ENCODE measurements at regions not wholly inside any gene's neighbourhood (a gene's known extent, or its start where the extent isn't known, plus 50 kb on each side); places are given as distances from the start of the nearest gene placed in this dataset.

DNA sequence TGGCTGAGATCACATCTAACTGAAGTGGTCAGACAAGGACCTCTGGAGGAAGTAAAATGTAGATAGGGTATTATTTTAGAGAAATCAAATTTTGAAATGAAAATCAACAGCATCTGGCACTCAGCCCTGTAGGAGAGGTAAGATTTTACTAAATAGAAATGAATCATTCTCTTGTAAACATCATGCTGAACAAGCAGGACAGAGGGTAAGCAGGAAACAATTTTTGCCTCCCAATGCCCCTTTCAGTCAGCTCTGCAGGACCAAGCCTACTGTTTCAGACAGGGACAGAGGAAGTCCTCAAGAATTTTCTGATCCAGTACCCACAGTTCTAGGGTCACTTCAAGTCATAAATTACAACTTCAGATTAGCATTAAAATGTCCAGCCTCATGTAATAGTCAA is 190.1 kb downstream of the ESM1 start:
- H3K4me3 ChIP-seq (ENCODE audit: low read depth, low read length, poor library complexity, severe bottlenecking), result no peak overlapping the region
- intact Hi-C loops (cut with micrococcal nuclease; ENCODE audit: unreplicated experiment), result no loop called here
- DNase-seq (ENCODE audit: low spot score), result no peak
- H3K79me2 ChIP-seq (ENCODE audit: insufficient read depth, low read depth, low read length), result no peaks in the 10 kb centered on the region
- H3K27ac ChIP-seq (ENCODE audit: low read depth, low read length, poor library complexity, severe bottlenecking), result no peak overlapping the region
- no peak overlapping the region for H3K4me2 ChIP-seq (ENCODE audit: low read length)
- no peaks in the 10 kb centered on the region for H3K9me3 ChIP-seq (ENCODE audit: low read length)
- H3K9me2 ChIP-seq (ENCODE audit: insufficient read depth, low read length), result no peaks in the 10 kb centered on the region
- BruUV-seq (replicated peaks), result no TSS peak
- ChIA-PET POLR2A (no interaction called here), CTCF (ENCODE audit: unreplicated experiment) (no interaction called here)
- no peak overlapping the region for H2AFZ ChIP-seq (ENCODE audit: low read length)
- H3K4me1 ChIP-seq (ENCODE audit: insufficient read depth, low read length, poor library complexity, severe bottlenecking), result no peaks in the 10 kb centered on the region
- H4K20me1 ChIP-seq (ENCODE audit: insufficient read depth, low read length), result no peaks in the 10 kb centered on the region; the same call in 1 of the 2 replicates
- no peaks in the 10 kb centered on the region for H3K36me3 ChIP-seq (ENCODE audit: insufficient read depth, low read length)
- TF ChIP-seq, protein P1, sequence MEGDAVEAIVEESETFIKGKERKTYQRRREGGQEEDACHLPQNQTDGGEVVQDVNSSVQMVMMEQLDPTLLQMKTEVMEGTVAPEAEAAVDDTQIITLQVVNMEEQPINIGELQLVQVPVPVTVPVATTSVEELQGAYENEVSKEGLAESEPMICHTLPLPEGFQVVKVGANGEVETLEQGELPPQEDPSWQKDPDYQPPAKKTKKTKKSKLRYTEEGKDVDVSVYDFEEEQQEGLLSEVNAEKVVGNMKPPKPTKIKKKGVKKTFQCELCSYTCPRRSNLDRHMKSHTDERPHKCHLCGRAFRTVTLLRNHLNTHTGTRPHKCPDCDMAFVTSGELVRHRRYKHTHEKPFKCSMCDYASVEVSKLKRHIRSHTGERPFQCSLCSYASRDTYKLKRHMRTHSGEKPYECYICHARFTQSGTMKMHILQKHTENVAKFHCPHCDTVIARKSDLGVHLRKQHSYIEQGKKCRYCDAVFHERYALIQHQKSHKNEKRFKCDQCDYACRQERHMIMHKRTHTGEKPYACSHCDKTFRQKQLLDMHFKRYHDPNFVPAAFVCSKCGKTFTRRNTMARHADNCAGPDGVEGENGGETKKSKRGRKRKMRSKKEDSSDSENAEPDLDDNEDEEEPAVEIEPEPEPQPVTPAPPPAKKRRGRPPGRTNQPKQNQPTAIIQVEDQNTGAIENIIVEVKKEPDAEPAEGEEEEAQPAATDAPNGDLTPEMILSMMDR (conservative IDR thresholded peaks at IDR 0.05; ENCODE audit: low read length), result no peak
- TF ChIP-seq EZH2phosphoT487 (IDR thresholded peaks at IDR 0.05; ENCODE audit: borderline replicate concordance, low read depth, low read length), result no peak

DNA sequence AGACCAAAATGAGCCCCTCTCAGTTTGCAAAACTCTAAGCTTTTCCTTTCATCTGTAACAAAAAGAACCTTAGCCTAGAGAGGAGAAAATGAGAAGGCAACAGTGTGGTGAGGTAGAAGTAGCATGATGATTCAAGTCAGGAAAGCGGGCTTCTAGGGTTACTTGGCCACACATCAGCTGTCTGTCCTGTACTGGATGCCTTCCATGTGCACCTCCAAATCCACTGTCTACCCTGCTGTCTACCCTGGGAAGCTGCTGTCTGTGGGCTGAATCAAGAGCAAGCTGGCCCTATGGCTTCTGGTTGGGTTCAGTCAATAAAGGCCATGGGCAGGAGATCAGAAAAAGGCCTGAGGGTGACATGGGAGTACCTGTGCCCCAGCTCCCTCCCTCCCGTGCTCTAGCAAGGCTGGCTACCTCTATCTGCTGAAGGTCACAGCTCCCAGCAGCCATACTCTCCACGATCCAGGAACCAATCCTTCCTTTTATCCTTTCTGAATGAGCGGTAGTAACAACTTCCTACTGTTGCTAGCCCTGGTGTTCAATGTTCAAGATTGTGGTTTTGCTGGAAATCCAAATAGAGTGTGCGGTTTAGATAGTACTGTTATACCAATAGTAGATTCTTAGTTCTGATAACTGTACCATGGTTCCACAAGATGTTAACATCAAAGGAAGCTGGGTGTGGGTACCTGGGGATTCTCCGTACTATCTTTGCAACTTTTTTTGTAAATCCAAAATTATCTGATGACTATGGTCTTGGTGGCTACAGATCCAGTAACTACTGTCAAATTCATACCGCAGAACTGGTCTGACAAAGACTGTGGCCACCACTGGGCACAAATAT is 191.0 kb downstream of the ESM1 start:
- no peaks in the 10 kb centered on the region for H3K9me3 ChIP-seq (ENCODE audit: low read length)
- CTCF ChIA-PET (ENCODE audit: unreplicated experiment), result no interaction called here

More for the DNA sequence above, 191.0 kb downstream of the ESM1 start:
- Histone ChIP-seq H2AFZ (ENCODE audit: low read length) (no peak overlapping the region), H4K20me1 (ENCODE audit: insufficient read depth, low read length) (no peaks in the 10 kb centered on the region; the same call in 1 of the 2 replicates), H3K27ac (ENCODE audit: low read depth, low read length, poor library complexity, severe bottlenecking) (no peak overlapping the region), H3K4me2 (ENCODE audit: low read length) (no peak overlapping the region), H3K9me2 (ENCODE audit: insufficient read depth, low read length) (no peaks in the 10 kb centered on the region), H3K36me3 (ENCODE audit: insufficient read depth, low read length) (no peaks in the 10 kb centered on the region), H3K4me1 (ENCODE audit: insufficient read depth, low read length, poor library complexity, severe bottlenecking) (no peaks in the 10 kb centered on the region), H3K4me3 (ENCODE audit: low read depth, low read length, poor library complexity, severe bottlenecking) (no peak overlapping the region), H3K79me2 (ENCODE audit: insufficient read depth, low read depth, low read length) (no peaks in the 10 kb centered on the region)
- no TSS peak for BruUV-seq (replicated peaks)
- POLR2A ChIA-PET, result interaction anchor here (0.6 kb wide), 2 partner anchors 163 to 841 kb away, joined by 3 to 4 read pairs; no protein-coding TSS in a partner anchor
- no peak for DNase-seq (ENCODE audit: low spot score)
- intact Hi-C loops (cut with micrococcal nuclease; ENCODE audit: unreplicated experiment), result no loop called here
- TF ChIP-seq, protein P1 (conservative IDR thresholded peaks at IDR 0.05; ENCODE audit: low read length), result no peak
- no peak for TF ChIP-seq EZH2phosphoT487 (IDR thresholded peaks at IDR 0.05; ENCODE audit: borderline replicate concordance, low read depth, low read length)
